Heart left ventricle (tissue), 16 donors: ENCODE measurements at regions not wholly inside any gene's neighbourhood (a gene's known extent, or its start where the extent isn't known, plus 50 kb on each side); places are given as distances from the start of the nearest gene placed in this dataset.
"Not testable (repeated sequence)": the region's sequence is repeated elsewhere in the genome, so short reads cannot be mapped to it uniquely, and the experiment has no call there.

Source experiments
- ATAC-seq, 4 donors: fragments of 200-7000 bp; cut with Tn5 transposase; one replicate each; pipeline ENCODE4 v1.9.1; 2020 to 2022; ENCODE audit warnings: moderate library complexity in 4 of 4, mild to moderate bottlenecking in 3 of 4, moderate number of reproducible peaks in 1 of 4
- DNase-seq, 5 donors: peaks; one replicate each; pipeline ENCODE4 v3.0.0-alpha.2; 2020
- H3K27ac ChIP-seq, 12 donors: fragments of 200-600 bp; sonication (generic) in 4 of 12; one replicate each; pipeline versions ENCODE4 v1.5.0 to v1.8.0; 2016 to 2022; ENCODE audit warnings: mild to moderate bottlenecking in 2 of 12
- H3K27me3 ChIP-seq, 9 donors: fragments of 200-600 bp; sonication (generic) in 2 of 9; one replicate each; pipeline versions ENCODE4 v1.5.1 to v1.8.0; 2016 to 2022; ENCODE audit warnings: mild to moderate bottlenecking in 3 of 9
- H3K36me3 ChIP-seq, 9 donors: fragments of 200-600 bp; sonication (generic) in 2 of 9; one replicate each; pipeline versions ENCODE4 v1.5.0 to v1.8.0; 2018 to 2022; ENCODE audit warnings: mild to moderate bottlenecking in 2 of 9
- H3K4me1 ChIP-seq, 12 donors: fragments of 200-600 bp; sonication (generic) in 4 of 12; one replicate each; pipeline versions ENCODE4 v1.5.0 to v1.8.0; 2016 to 2022; ENCODE audit warnings: mild to moderate bottlenecking in 3 of 12
- H3K4me3 ChIP-seq, 12 donors: fragments of 200-600 bp; sonication (generic) in 4 of 12; one replicate each; pipeline versions ENCODE4 v1.5.0 to v1.8.0; 2017 to 2022; ENCODE audit warnings: mild to moderate bottlenecking in 9 of 12, moderate library complexity in 4 of 12
- H3K9me3 ChIP-seq, 12 donors: fragments of 200-600 bp; sonication (generic) in 4 of 12; one replicate each; pipeline versions ENCODE4 v1.5.0 to v1.8.0; 2016 to 2022; ENCODE audit warnings: mild to moderate bottlenecking in 1 of 12
- POLR2A ChIP-seq, 2 donors: fragments of 450-650 bp; IDR thresholded peaks; one replicate each; pipeline ENCODE4 v1.6.1; 2017; ENCODE audit warnings: antibody characterized with exemption in 2 of 2, mild to moderate bottlenecking in 2 of 2, moderate library complexity in 2 of 2
- WGBS, 4 donors: extraction: QIAGEN DNeasy Blood & Tissue Kit in 2 of 4; methylation state at CpG; one replicate each; pipeline versions ENCODE4 v1.1.5 to v1.1.7; 2013 to 2018; 5-methylcytosine and 5-hydroxymethylcytosine counted together
- intact Hi-C, 10 donors: fragments of 100-400 bp; cut with DNase I; formaldehyde crosslinking; loops; one replicate each; pipeline versions ENCODE4 v1.11.1 to v1.14.2; 2022
- TF ChIP-seq, protein P1 (sequence below), 12 donors: fragments of 200-600 bp; sonication (generic) in 4 of 12; IDR thresholded peaks; one replicate each; pipeline versions ENCODE4 v1.5.0 to v1.8.0; 2018 to 2022; ENCODE audit warnings: antibody characterized with exemption in 12 of 12, mild to moderate bottlenecking in 5 of 12
- donor health status: ischemic (EF 13 %, LVEDD 7.1; RV severe dilation, severe dysfunction).
- donor health status: healthy with polysubstance abuse.
- donor health status: DM: no; HTN: yes; CAD: no.
- donor health status: DM: no; HTN: no; CAD: no.
- donor health status: ischemic (EF 25% LVEDD 6.9; RV normal size, moderate dysfunction).
- donor health status: ischemic (EF 25% LVEDD 5.7; RV mildly dilated, moderate dysfunction).
- donor health status: healthy.
- donor health status: DM: yes; HTN: yes; CAD: no.
- donor health status: ischemic (EF 35%, LVEDD 5.7; RV mildly dilated, moderate dysfunction).
- donor health status: nonischemic (EF 11% LVEDD 7.7; RV severe dilation, severe dysfunction).
- donor health status: DM: yes; HTN: yes; CAD: no.
- donor health status: PGD.
- donor health status: ischemic (EF 29% LVEDD 5.4; RV normal size, mild dysfunction).
- donor health status: nonischemic (EF 23%, LVEDD 6.1; RV moderate dilation, normal function).

DNA sequence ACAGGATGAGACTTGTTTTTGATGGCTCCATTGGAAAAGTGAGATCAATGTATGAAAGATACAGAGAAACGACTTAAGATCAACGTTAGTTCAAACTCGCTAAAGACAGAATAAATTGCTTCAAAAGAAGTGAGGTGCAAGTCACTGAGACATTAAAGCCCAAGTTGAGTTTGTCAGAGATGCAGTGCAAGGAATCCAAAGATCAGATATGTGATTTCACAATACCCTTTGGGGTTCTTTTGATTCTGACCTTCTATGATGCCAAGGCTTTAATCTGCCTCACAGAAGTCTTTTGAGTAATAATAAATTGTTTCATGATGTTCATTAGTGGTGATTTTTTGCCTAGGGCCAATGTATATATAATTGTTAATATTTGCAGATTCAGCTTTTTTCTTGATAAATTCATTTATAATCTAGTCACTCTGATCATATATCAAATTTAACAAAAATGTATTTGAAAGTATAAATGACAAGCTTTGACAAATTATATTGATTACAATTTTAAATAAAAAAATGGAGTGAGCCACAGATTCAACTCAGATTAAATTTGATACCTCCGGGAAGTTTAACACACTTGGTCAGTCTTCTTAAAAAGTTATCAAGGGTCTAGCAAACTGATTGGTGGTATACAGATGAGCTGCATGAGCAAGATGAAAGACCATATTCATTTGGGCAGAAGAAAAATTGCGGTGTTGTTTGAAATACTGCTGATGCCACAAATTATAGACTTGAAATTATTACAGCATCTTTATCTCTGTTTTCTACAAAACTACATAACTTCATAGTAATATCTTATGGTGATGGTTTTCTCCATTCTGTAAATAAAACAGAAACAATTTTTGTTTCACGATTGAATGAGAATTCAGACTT is 144.8 kb upstream of the FAR2 start:
- 80 to 87% (median 83%) methylated on average over 6 of the region's 6 CpGs for WGBS, 4 donors

GRCh38 chr12:29004936-29005304 is 144.2 kb upstream of the FAR2 start:
- H3K27me3 ChIP-seq, result no peaks in the 10 kb centered on the region
- 43 to 66% (median 61%) methylated on average over 2 of the region's 2 CpGs for WGBS, 4 donors
- intact Hi-C loops, result no loop called here
- H3K4me1 ChIP-seq, result no peaks in the 10 kb centered on the region
- TF ChIP-seq, protein P1, sequence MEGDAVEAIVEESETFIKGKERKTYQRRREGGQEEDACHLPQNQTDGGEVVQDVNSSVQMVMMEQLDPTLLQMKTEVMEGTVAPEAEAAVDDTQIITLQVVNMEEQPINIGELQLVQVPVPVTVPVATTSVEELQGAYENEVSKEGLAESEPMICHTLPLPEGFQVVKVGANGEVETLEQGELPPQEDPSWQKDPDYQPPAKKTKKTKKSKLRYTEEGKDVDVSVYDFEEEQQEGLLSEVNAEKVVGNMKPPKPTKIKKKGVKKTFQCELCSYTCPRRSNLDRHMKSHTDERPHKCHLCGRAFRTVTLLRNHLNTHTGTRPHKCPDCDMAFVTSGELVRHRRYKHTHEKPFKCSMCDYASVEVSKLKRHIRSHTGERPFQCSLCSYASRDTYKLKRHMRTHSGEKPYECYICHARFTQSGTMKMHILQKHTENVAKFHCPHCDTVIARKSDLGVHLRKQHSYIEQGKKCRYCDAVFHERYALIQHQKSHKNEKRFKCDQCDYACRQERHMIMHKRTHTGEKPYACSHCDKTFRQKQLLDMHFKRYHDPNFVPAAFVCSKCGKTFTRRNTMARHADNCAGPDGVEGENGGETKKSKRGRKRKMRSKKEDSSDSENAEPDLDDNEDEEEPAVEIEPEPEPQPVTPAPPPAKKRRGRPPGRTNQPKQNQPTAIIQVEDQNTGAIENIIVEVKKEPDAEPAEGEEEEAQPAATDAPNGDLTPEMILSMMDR (IDR thresholded peaks at IDR 0.05), result no peak
- TF ChIP-seq POLR2A (IDR thresholded peaks at IDR 0.05), result no peak
- H3K4me3 ChIP-seq, result no peak overlapping the region
- ATAC-seq (no peak), DNase-seq (no peak)
- no peaks in the 10 kb centered on the region for H3K9me3 ChIP-seq
- H3K36me3 ChIP-seq, result no peaks in the 10 kb centered on the region
- H3K27ac ChIP-seq, result no peak overlapping the region

More for the DNA sequence above, 144.8 kb upstream of the FAR2 start:
- no peak for TF ChIP-seq POLR2A (IDR thresholded peaks at IDR 0.05)
- TF ChIP-seq, protein P1 (IDR thresholded peaks at IDR 0.05), result no peak
- no peaks in the 10 kb centered on the region for H3K27me3 ChIP-seq
- no peak overlapping the region for H3K27ac ChIP-seq
- DNase-seq, result no peak
- intact Hi-C loops, result no loop called here
- no peaks in the 10 kb centered on the region for H3K4me1 ChIP-seq
- H3K9me3 ChIP-seq, result no peaks in the 10 kb centered on the region
- H3K4me3 ChIP-seq, result no peak overlapping the region
- ATAC-seq, result no peak
- no peaks in the 10 kb centered on the region for H3K36me3 ChIP-seq

DNA sequence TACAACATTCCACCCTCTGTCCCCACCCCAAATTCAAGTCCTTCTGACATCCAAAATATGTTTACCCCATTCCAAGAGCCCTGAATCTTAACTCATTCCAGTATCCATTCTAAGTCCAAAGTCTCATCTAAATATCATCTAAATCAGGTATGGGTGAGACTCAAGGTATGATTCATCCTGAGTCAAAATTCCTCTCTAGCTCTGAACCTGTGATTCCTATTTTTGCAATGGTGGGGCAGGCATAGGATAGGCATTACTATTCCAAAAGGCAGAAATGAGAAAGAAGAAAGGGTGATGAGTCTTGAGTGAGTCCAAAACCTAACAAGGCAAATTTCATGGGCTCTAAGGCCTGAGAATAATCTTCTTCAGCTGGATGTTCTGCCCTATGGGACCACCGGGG is 140.3 kb upstream of the FAR2 start:
- Histone ChIP-seq H3K27ac (no peak overlapping the region), H3K4me3 (no peak overlapping the region), H3K9me3 (no peaks in the 10 kb centered on the region), H3K27me3 (no peaks in the 10 kb centered on the region), H3K36me3 (no peaks in the 10 kb centered on the region), H3K4me1 (no peaks in the 10 kb centered on the region)
- intact Hi-C loops, result no loop called here
- no peak for TF ChIP-seq POLR2A (IDR thresholded peaks at IDR 0.05)
- TF ChIP-seq, protein P1 (IDR thresholded peaks at IDR 0.05), result no peak
- DNase-seq (no peak), ATAC-seq (no peak)
- 73 to 96% (median 81%) methylated on average over 1 of the region's 1 CpG for WGBS, 4 donors

- TF ChIP-seq POLR2A (IDR thresholded peaks at IDR 0.05), result no peak
- TF ChIP-seq, protein P1 (IDR thresholded peaks at IDR 0.05), result no peak
- Histone ChIP-seq H3K27ac (no peak overlapping the region), H3K9me3 (no peaks in the 10 kb centered on the region), H3K4me3 (no peak overlapping the region), H3K36me3 (no peaks in the 10 kb centered on the region), H3K4me1 (no peaks in the 10 kb centered on the region), H3K27me3 (no peaks in the 10 kb centered on the region)
- ATAC-seq (no peak), DNase-seq (no peak)
- intact Hi-C loops, result no loop called here
- 69 to 78% (median 74%) methylated on average over 4 of the region's 4 CpGs for WGBS, 4 donors
Observed at GRCh38 chr12:29012673-29013072, 136.4 kb upstream of the FAR2 start.

DNA sequence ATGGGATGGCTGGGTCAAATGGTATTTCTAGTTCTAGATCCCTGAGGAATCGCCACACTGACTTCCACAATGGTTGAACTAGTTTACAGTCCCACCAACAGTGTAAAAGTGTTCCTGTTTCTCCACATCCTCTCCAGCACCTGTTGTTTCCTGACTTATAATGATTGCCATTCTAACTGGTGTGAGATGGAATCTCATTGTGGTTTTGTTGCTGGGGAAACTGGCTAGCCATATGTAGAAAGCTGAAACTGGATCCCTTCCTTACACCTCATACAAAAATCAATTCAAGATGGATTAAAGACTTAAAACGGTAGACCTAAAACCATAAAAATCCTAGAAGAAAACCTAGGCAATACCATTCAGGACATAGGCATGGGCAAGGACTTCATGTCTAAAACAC is 131.5 kb upstream of the FAR2 start:
- DNase-seq, H3K36me3 ChIP-seq, intact Hi-C loops, ATAC-seq, H3K27ac ChIP-seq, H3K27me3 ChIP-seq, H3K9me3 ChIP-seq, H3K4me3 ChIP-seq, H3K4me1 ChIP-seq: not testable (repeated sequence)
- 93 to 97% (median 97%) methylated on average over 1 of the region's 2 CpGs for WGBS, 4 donors
